IMR-90 (cell line): ENCODE measurements at regions not wholly inside any gene's neighbourhood (a gene's known extent, or its start where the extent isn't known, plus 50 kb on each side); places are given as distances from the start of the nearest gene placed in this dataset.

Source experiments
- ATAC-seq: fragments of 200-7000 bp; cut with Tn5 transposase; 2 replicates; pipeline ENCODE4 v1.9.1; 2020; ENCODE audit warnings: low read depth, mild to moderate bottlenecking, moderate library complexity
- BruUV-seq: library from RNA; stranded (reverse); fragments of 400-500 nt; replicated peaks from 2 replicates; lab custom pipeline; 2021; lab: Mats Ljungman, UMichigan
- CTCF ChIA-PET: fragments of 300-600 bp; formaldehyde crosslinking; extraction: SDS; loops from one replicate; lab custom pipeline; 2021; ENCODE audit warnings: antibody characterized with exemption; lab: Yijun Ruan, JAX
- POLR2A ChIA-PET: fragments of 300-600 bp; sonication (Branson Sonifier 250); formaldehyde crosslinking; loops from one replicate; lab custom pipeline; 2022; ENCODE audit warnings: antibody characterized with exemption; ENCODE audit not compliant: unreplicated experiment; lab: Charles Lee
- DNase-seq: peaks from one replicate; pipeline ENCODE4 v3.0.0; 2013
- H2AFZ ChIP-seq: replicated peaks from 2 replicates; pipeline ENCODE3; 2013; ENCODE audit warnings: low read length, mild to moderate bottlenecking; ENCODE audit not compliant: poor library complexity
- H2AK5ac ChIP-seq: 2 replicates; pipeline ENCODE4 v1.6.1; 2013; ENCODE audit warnings: low read depth, low read length, inconsistent platforms
- H2AK9ac ChIP-seq: replicated peaks from 2 replicates; pipeline ENCODE3; 2013; ENCODE audit warnings: mild to moderate bottlenecking, low read depth, low read length, moderate library complexity; ENCODE audit not compliant: poor library complexity
- H2BK120ac ChIP-seq: 2 replicates; pipeline ENCODE4 v1.6.1; 2013; ENCODE audit warnings: low read depth, low read length, inconsistent platforms
- H2BK15ac ChIP-seq: 3 replicates; pipeline ENCODE4 v1.6.1; 2013; ENCODE audit warnings: low read depth, low read length, inconsistent platforms
- H2BK20ac ChIP-seq: 2 replicates; pipeline ENCODE4 v1.6.1; 2013; ENCODE audit warnings: low read depth, mild to moderate bottlenecking, inconsistent platforms, low read length, moderate library complexity
- H2BK5ac ChIP-seq: 2 replicates; pipeline ENCODE4 v1.6.1; 2013; ENCODE audit warnings: mild to moderate bottlenecking, low read depth, low read length, inconsistent platforms; ENCODE audit not compliant: poor library complexity, severe bottlenecking
- H3K14ac ChIP-seq: replicated peaks from 2 replicates; pipeline ENCODE4 v1.6.1; 2013; ENCODE audit warnings: low read depth, low read length, inconsistent platforms
- H3K18ac ChIP-seq: 2 replicates; pipeline ENCODE4 v1.6.1; 2013; ENCODE audit warnings: low read depth, low read length, control low read depth
- H3K23ac ChIP-seq: 2 replicates; pipeline ENCODE4 v1.6.1; 2013; ENCODE audit warnings: low read depth, low read length, inconsistent platforms
- H3K27ac ChIP-seq: 2 replicates; pipeline ENCODE4 v1.5.1; 2013; ENCODE audit warnings: mild to moderate bottlenecking, control low read depth, low read length; ENCODE audit not compliant: insufficient read depth
- H3K27me3 ChIP-seq: 2 replicates; pipeline ENCODE4 v1.6.1; 2013; ENCODE audit warnings: low read length; ENCODE audit not compliant: control insufficient read depth, insufficient read depth
- H3K36me3 ChIP-seq: 2 replicates; pipeline ENCODE4 v1.6.1; 2013; ENCODE audit warnings: low read length, mixed read lengths; ENCODE audit not compliant: control insufficient read depth, insufficient read depth
- H3K4ac ChIP-seq: 2 replicates; pipeline ENCODE4 v1.6.1; 2013; ENCODE audit warnings: low read depth, low read length, inconsistent platforms
- H3K4me1 ChIP-seq: 2 replicates; pipeline ENCODE4 v1.6.1; 2013; ENCODE audit warnings: low read length, mixed read lengths; ENCODE audit not compliant: control insufficient read depth, insufficient read depth
- H3K4me2 ChIP-seq: 2 replicates; pipeline ENCODE4 v1.6.1; 2013; ENCODE audit warnings: low read depth, mild to moderate bottlenecking, control low read depth, low read length, moderate library complexity
- H3K4me3 ChIP-seq: 2 replicates; pipeline ENCODE4 v1.5.1; 2013; ENCODE audit warnings: low read depth, mild to moderate bottlenecking, control low read depth, low read length, moderate library complexity; ENCODE audit not compliant: insufficient read depth
- H3K56ac ChIP-seq: 2 replicates; pipeline ENCODE4 v1.6.1; 2013; ENCODE audit warnings: low read length, inconsistent platforms; ENCODE audit not compliant: insufficient read depth; ENCODE audit errors: extremely low read depth
- H3K79me1 ChIP-seq, 2 experiments: 2 replicates each; pipeline ENCODE4 v1.6.1; 2013; ENCODE audit warnings: low read length in 2 of 2, inconsistent platforms in 1 of 2, low read depth in 1 of 2
- H3K9ac ChIP-seq: 2 replicates; pipeline ENCODE4 v1.6.1; 2013; ENCODE audit warnings: low read depth, low read length, control low read depth
- H3K9me1 ChIP-seq: 2 replicates; pipeline ENCODE4 v1.6.1; 2013; ENCODE audit warnings: low read length, inconsistent platforms; ENCODE audit not compliant: insufficient read depth
- H3K9me3 ChIP-seq: 2 replicates; pipeline ENCODE4 v1.6.1; 2013; ENCODE audit warnings: low read length; ENCODE audit not compliant: control insufficient read depth, insufficient read depth
- H4K20me1 ChIP-seq: 2 replicates; pipeline ENCODE4 v1.6.1; 2013; ENCODE audit warnings: low read length, inconsistent platforms; ENCODE audit not compliant: insufficient read depth
- H4K5ac ChIP-seq: 2 replicates; pipeline ENCODE4 v1.6.1; 2013; ENCODE audit warnings: mild to moderate bottlenecking, low read depth, low read length, control low read depth
- H4K8ac ChIP-seq, 2 experiments: 2 replicates each; pipeline ENCODE4 v1.6.1; 2013; ENCODE audit warnings: low read depth in 2 of 2, low read length in 2 of 2, control low read depth in 1 of 2, inconsistent platforms in 1 of 2
- H4K91ac ChIP-seq: 2 replicates; pipeline ENCODE4 v1.6.1; 2013; ENCODE audit warnings: low read depth, low read length, inconsistent platforms; ENCODE audit not compliant: insufficient read depth
- BHLHE40 ChIP-seq: fragments of 150-350 bp; IDR thresholded peaks from 2 replicates; pipeline ENCODE4 v1.6.1; 2016; ENCODE audit warnings: mild to moderate bottlenecking, low read depth, low read length
- FOS ChIP-seq: fragments of 150-350 bp; IDR thresholded peaks from 2 replicates; pipeline ENCODE4 v1.6.1; 2016; ENCODE audit warnings: low read depth, low read length
- MAFK ChIP-seq: IDR thresholded peaks from 2 replicates; pipeline ENCODE4 v1.6.1; 2012; ENCODE audit warnings: low read depth, low read length, improper control_type of control experiment
- POLR2A ChIP-seq: IDR thresholded peaks from 2 replicates; pipeline ENCODE4 v1.6.1; 2012; ENCODE audit warnings: mild to moderate bottlenecking, low read depth, low read length
- RFX5 ChIP-seq: IDR thresholded peaks from 2 replicates; pipeline ENCODE4 v1.8.0; 2012; ENCODE audit warnings: low read depth, mild to moderate bottlenecking, low read length, moderate library complexity
- WGBS, 2 experiments: methylation state at CpG; one replicate each; pipeline versions ENCODE4 v1.1.5 to v1.1.7; 2013; ENCODE audit warnings: missing lambda C conversion rate in 2 of 2; ENCODE audit not compliant: insufficient read length in 1 of 2; ENCODE audit errors: extremely low coverage in 2 of 2; 5-methylcytosine and 5-hydroxymethylcytosine counted together
- dilution Hi-C: fragments of 300-500 bp; cut with HindIII; formaldehyde crosslinking; loops from one replicate; pipeline ENCODE4 v1.14.3; 2018; ENCODE audit warnings: low sequenced_read_pairs; ENCODE audit not compliant: unreplicated experiment
- in situ Hi-C: fragments of 300-500 bp; cut with MboI; formaldehyde crosslinking; loops from 3 replicates; pipeline ENCODE4 v1.14.3; 2019; ENCODE audit warnings: low sequenced_read_pairs, inconsistent platforms, mixed read lengths
- intact Hi-C: fragments of 100-400 bp; cut with micrococcal nuclease; formaldehyde crosslinking; loops from 2 replicates; pipeline ENCODE4 v1.10.0; 2022
- TF ChIP-seq, protein P1 (sequence below): fragments of 150-350 bp; IDR thresholded peaks from 2 replicates; pipeline ENCODE4 v1.6.1; 2016; ENCODE audit warnings: low read depth, mild to moderate bottlenecking, low read length, moderate library complexity, borderline replicate concordance
- TF ChIP-seq, protein P2 (sequence below): fragments of 150-350 bp; IDR thresholded peaks from 2 replicates; pipeline ENCODE4 v1.6.1; 2017; ENCODE audit warnings: mild to moderate bottlenecking, antibody characterized with exemption, low read length, low read depth

DNA sequence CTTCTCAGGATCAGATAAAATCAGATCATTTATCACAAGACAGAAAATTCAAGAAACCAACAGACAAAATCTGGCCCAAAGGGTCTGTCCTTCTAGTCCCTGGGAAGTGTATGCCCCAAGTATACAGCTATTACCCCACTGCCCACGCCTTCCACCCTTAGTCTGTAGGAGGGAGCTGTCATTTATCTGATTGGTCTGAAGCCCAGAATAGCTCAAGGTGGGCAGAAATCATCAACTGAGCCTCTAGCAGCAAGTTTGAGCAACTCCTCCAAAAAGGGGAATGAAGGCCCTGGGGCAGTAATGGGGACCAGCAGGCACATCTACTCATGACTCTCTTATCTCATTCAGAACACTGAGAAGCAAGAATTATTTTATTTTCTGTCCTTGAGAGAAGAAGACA is 126.9 kb downstream of the MATN1 start:
- no TSS peak for BruUV-seq
- no peak overlapping the region for H3K4ac ChIP-seq
- no peaks in the 10 kb centered on the region for H4K20me1 ChIP-seq
- in situ Hi-C loops (no loop called here), intact Hi-C loops (no loop called here), dilution Hi-C loops (no loop called here)
- CTCF ChIA-PET, result no interaction called here
- no peaks in the 10 kb centered on the region for H3K27me3 ChIP-seq
- H3K4me1 ChIP-seq, result no peaks in the 10 kb centered on the region
- no CpG with 5 or more reads among the region's 1 CpG for WGBS, 2 experiments
- H3K36me3 ChIP-seq, result no peaks in the 10 kb centered on the region
- POLR2A ChIA-PET, result no interaction called here
- no peak overlapping the region for H2BK120ac ChIP-seq
- no peaks in the 10 kb centered on the region for H3K79me1 ChIP-seq
- H3K4me2 ChIP-seq, result no peak overlapping the region
- no peaks in the 10 kb centered on the region for H3K9me1 ChIP-seq
- DNase-seq, result no peak
- no peak overlapping the region for H3K9ac ChIP-seq
- TF ChIP-seq, protein P1, sequence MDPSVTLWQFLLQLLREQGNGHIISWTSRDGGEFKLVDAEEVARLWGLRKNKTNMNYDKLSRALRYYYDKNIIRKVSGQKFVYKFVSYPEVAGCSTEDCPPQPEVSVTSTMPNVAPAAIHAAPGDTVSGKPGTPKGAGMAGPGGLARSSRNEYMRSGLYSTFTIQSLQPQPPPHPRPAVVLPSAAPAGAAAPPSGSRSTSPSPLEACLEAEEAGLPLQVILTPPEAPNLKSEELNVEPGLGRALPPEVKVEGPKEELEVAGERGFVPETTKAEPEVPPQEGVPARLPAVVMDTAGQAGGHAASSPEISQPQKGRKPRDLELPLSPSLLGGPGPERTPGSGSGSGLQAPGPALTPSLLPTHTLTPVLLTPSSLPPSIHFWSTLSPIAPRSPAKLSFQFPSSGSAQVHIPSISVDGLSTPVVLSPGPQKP, result no peak
- TF ChIP-seq RFX5 (no peak), FOS (no peak), MAFK (no peak), BHLHE40 (no peak), POLR2A (no peak)
- TF ChIP-seq, protein P2, sequence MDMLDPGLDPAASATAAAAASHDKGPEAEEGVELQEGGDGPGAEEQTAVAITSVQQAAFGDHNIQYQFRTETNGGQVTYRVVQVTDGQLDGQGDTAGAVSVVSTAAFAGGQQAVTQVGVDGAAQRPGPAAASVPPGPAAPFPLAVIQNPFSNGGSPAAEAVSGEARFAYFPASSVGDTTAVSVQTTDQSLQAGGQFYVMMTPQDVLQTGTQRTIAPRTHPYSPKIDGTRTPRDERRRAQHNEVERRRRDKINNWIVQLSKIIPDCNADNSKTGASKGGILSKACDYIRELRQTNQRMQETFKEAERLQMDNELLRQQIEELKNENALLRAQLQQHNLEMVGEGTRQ, result no peak
- no peak for ATAC-seq
- H3K23ac ChIP-seq, result no peak overlapping the region
- H4K8ac ChIP-seq, result no peak overlapping the region
- H4K5ac ChIP-seq, result no peak overlapping the region
- no peak overlapping the region for H2AK5ac ChIP-seq
- no peak overlapping the region for H2BK5ac ChIP-seq
- H3K18ac ChIP-seq, result no peak overlapping the region
- no peak overlapping the region for H2BK20ac ChIP-seq
- no peak overlapping the region for H2BK15ac ChIP-seq
- no peak overlapping the region for H3K27ac ChIP-seq
- H3K56ac ChIP-seq, result no peak overlapping the region
- no peak overlapping the region for H3K4me3 ChIP-seq
- no peak overlapping the region for H4K91ac ChIP-seq
- no peaks in the 10 kb centered on the region for H3K9me3 ChIP-seq
- no peak overlapping the region for H3K14ac ChIP-seq
- H2AFZ ChIP-seq, result no peak overlapping the region
- H2AK9ac ChIP-seq, result no peak overlapping the region
